Right lobe of liver (tissue), 6 donors: ENCODE measurements at regions not wholly inside any gene's neighbourhood (a gene's known extent, or its start where the extent isn't known, plus 50 kb on each side); places are given as distances from the start of the nearest gene placed in this dataset.

ENCODE experiments used
- ATAC-seq, 4 donors: fragments of 200-7000 bp; cut with Tn5 transposase; one replicate each; pipeline ENCODE4 v1.9.1; 2020; ENCODE audit warnings: mild to moderate bottlenecking in 4 of 4, moderate library complexity in 4 of 4
- DNase-seq, 3 donors: peaks; one replicate each; pipeline ENCODE4 v3.0.0-alpha.2; 2020
- H3K27ac ChIP-seq, 3 donors: fragments of 200-600 bp; one replicate each; pipeline ENCODE4 v1.8.0; 2022
- H3K27me3 ChIP-seq, 2 donors: fragments of 200-600 bp; one replicate each; pipeline ENCODE4 v1.8.0; 2022
- H3K36me3 ChIP-seq, 4 donors: fragments of 200-600 bp; sonication (generic) in 1 of 4; one replicate each; pipeline versions ENCODE4 v1.5.1 to v1.8.0; 2017 to 2022; ENCODE audit warnings: control low read depth in 1 of 4
- H3K4me1 ChIP-seq, 4 donors: fragments of 200-600 bp; sonication (generic) in 1 of 4; one replicate each; pipeline versions ENCODE4 v1.5.1 to v1.8.0; 2017 to 2022; ENCODE audit warnings: control low read depth in 1 of 4
- H3K4me3 ChIP-seq, 3 donors: fragments of 200-600 bp; one replicate each; pipeline ENCODE4 v1.8.0; 2022
- H3K9me3 ChIP-seq, 4 donors: fragments of 200-600 bp; sonication (generic) in 1 of 4; one replicate each; pipeline versions ENCODE4 v1.5.1 to v1.8.0; 2017 to 2022; ENCODE audit warnings: control low read depth in 1 of 4
- CTCF ChIP-seq, 4 donors: fragments of 200-600 bp in 3 of 4; fragments of 450-650 bp in 1 of 4; IDR thresholded peaks; one replicate each; pipeline versions ENCODE4 v1.5.1 to v1.8.0; 2016 to 2022; ENCODE audit warnings: antibody characterized with exemption in 4 of 4, mild to moderate bottlenecking in 2 of 4
- POLR2A ChIP-seq: fragments of 450-650 bp; IDR thresholded peaks from one replicate; pipeline ENCODE4 v1.6.1; 2017; ENCODE audit warnings: antibody characterized with exemption, mild to moderate bottlenecking
- WGBS: methylation state at CpG from one replicate; pipeline ENCODE4 v1.1.6; 2018; ENCODE audit warnings: low coverage, low lambda C conversion rate; ENCODE audit not compliant: insufficient coverage; ENCODE audit errors: missing lambda C conversion rate; 5-methylcytosine and 5-hydroxymethylcytosine counted together
- intact Hi-C, 2 donors: fragments of 100-400 bp; cut with DNase I; formaldehyde crosslinking; loops; one replicate each; pipeline versions ENCODE4 v1.11.2 to v1.14.1; 2022
- donor health status: DM: no; HTN: yes; CAD: no.
- donor health status: DM: no; HTN: no; CAD: no.
- donor health status: DM: no; HTN: no; CAD: no.
- donor health status: DM: no; HTN: yes; CAD: no.
- donor health status: DM: no; HTN: yes; CAD: no.

DNA sequence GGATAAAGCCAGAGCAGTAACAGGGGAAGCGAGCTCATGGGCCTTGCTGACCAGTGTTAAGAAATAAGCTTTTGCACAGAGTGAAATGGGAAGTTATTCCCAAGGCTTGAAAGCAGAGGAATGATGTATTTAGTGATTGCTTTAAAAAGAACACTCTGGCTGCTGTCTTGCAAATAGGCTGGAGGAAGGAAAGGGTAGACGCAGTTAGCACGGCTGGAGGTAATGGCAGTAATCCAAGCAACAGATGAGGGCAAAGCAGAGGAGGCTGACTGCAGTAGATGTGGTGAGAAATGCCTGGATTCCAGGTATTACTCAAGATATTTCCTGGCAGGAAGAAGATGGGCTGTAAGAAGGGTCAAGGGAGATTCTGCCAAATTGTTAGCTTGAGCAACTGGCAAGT lies 1342.3 kb upstream of the AGA start:
- ATAC-seq (no peak), DNase-seq (no peak)
- TF ChIP-seq CTCF (IDR thresholded peaks at IDR 0.05) = no peak
- TF ChIP-seq POLR2A = no peak
- intact Hi-C loops = no loop called here
- 32% methylated on average over 3 of the region's 3 CpGs for WGBS
- H3K4me3 ChIP-seq = no peak overlapping the region
- no peaks in the 10 kb centered on the region for H3K36me3 ChIP-seq
- H3K27me3 ChIP-seq = no peaks in the 10 kb centered on the region
- H3K9me3 ChIP-seq = no peaks in the 10 kb centered on the region
- no peaks in the 10 kb centered on the region for H3K4me1 ChIP-seq
- H3K27ac ChIP-seq = no peak overlapping the region

DNA sequence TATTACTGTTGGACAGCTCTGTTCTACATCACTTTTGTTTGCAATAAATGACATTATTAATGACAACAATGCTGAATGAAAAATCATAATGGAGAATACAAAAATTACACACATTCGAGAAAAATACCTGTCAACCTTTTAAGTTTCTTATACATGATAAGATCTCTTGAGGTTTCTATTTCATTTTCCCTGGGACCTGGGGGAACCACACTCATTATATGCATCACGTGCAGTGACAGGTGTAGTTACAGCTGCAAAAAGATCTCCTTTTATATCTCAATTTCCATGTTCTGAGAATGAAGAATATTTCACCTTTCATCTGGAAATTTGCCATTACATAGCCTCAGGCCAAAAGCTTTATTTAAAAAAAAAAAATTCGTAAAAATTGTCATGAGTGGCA lies 1347.0 kb upstream of the AGA start:
- intact Hi-C loops = no loop called here
- ATAC-seq (no peak), DNase-seq (no peak)

GRCh38 chr4:178799204-178799603 lies 1357.0 kb upstream of the AGA start:
- Histone ChIP-seq H3K9me3 (no peaks in the 10 kb centered on the region), H3K36me3 (no peaks in the 10 kb centered on the region), H3K4me3 (no peak overlapping the region), H3K27me3 (peaks cover 0 to 5% of the 10 kb centered on the region in 2 donors), H3K4me1 (no peaks in the 10 kb centered on the region), H3K27ac (no peak overlapping the region)
- intact Hi-C loops = no loop called here
- ATAC-seq (no peak), DNase-seq (no peak)
- 14% methylated on average over 2 of the region's 2 CpGs for WGBS
- no peak for TF ChIP-seq CTCF (IDR thresholded peaks at IDR 0.05)
- TF ChIP-seq POLR2A = no peak

More for the DNA sequence above, 1347.0 kb upstream of the AGA start:
- H3K9me3 ChIP-seq = no peaks in the 10 kb centered on the region
- H3K27ac ChIP-seq = no peak overlapping the region
- TF ChIP-seq POLR2A = no peak
- TF ChIP-seq CTCF (IDR thresholded peaks at IDR 0.05) = no peak
- WGBS = 33% methylated on average over 3 of the region's 3 CpGs
- H3K4me3 ChIP-seq = no peak overlapping the region
- no peaks in the 10 kb centered on the region for H3K27me3 ChIP-seq
- no peaks in the 10 kb centered on the region for H3K36me3 ChIP-seq
- no peaks in the 10 kb centered on the region for H3K4me1 ChIP-seq

DNA sequence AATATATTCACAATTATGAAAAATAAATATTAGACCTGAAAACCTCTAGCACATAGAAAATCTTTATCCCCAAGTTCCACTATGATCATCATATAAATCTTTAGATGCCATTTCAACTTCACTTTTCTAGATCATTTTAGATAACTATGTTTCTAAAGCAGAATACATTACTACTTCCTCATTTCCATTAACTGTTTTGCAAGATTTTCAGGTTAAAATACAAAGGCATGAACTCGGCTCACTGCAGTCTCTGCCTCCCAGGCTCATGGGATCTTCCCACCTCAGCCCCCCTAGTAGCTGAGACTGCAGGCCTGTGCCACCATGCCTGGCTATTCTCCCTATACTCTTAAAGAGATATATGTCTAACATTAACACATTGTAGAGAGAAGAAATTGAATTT lies 1365.9 kb upstream of the AGA start:
- Histone ChIP-seq H3K4me3 (no peak overlapping the region), H3K9me3 (no peaks in the 10 kb centered on the region), H3K27ac (no peak overlapping the region), H3K27me3 (no peaks in the 10 kb centered on the region), H3K4me1 (no peaks in the 10 kb centered on the region), H3K36me3 (no peaks in the 10 kb centered on the region)
- WGBS = 12% methylated on average over 1 of the region's 1 CpG
- no peak for ATAC-seq
- no peak for TF ChIP-seq POLR2A
- TF ChIP-seq CTCF (IDR thresholded peaks at IDR 0.05) = no peak
- no peak for DNase-seq
- intact Hi-C loops = no loop called here

DNA sequence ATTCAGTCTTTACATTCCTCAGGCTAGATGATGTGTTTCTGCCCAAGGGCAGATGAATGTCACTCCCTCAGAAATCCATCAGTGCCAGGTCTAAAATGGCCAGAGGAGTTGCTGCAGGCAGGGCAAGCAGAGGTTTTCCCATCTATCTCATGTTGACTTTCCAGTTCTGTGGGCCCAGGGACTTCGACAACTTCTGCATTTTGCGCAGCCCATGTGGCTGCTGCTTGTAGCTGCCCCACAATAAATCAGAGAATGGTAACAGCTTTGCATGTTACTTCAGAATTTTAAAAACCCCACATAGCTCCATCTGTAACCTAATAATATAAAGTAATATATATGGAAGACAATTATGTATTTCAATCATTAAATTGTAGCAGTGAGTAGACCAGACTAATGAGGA lies 1367.7 kb upstream of the AGA start:
- Histone ChIP-seq H3K4me1 (no peaks in the 10 kb centered on the region), H3K36me3 (no peaks in the 10 kb centered on the region), H3K4me3 (no peak overlapping the region), H3K27ac (no peak overlapping the region), H3K27me3 (no peaks in the 10 kb centered on the region), H3K9me3 (no peaks in the 10 kb centered on the region)
- 70% methylated on average over 2 of the region's 2 CpGs for WGBS
- DNase-seq (no peak), ATAC-seq (no peak)
- TF ChIP-seq POLR2A (no peak), CTCF (IDR thresholded peaks at IDR 0.05) (no peak)
- intact Hi-C loops = no loop called here
